Bronchial epithelial cell (primary cell): ENCODE measurements at regions not wholly inside any gene's neighbourhood (a gene's known extent, or its start where the extent isn't known, plus 50 kb on each side); places are given as distances from the start of the nearest gene placed in this dataset.

Experiments used
- DNase-seq: peaks from one replicate; pipeline ENCODE4 v3.0.0-alpha.2; 2010; ENCODE audit warnings: low read depth
- FAIRE-seq: peaks from 2 replicates; lab custom pipeline; 2011; peaks lifted over from hg19 to GRCh38; lab: Jason Lieb, UNC
- H3K27me3 ChIP-seq: 2 replicates; pipeline ENCODE4 v1.5.1; 2011; ENCODE audit warnings: low read length; ENCODE audit not compliant: control insufficient read depth, insufficient read depth
- H3K36me3 ChIP-seq: 2 replicates; pipeline ENCODE4 v1.5.1; 2011; ENCODE audit warnings: low read length; ENCODE audit not compliant: control insufficient read depth, insufficient read depth
- H3K4me3 ChIP-seq: 2 replicates; pipeline ENCODE4 v1.5.1; 2011; ENCODE audit warnings: mild to moderate bottlenecking, low read depth, low read length, control low read depth
- CTCF ChIP-seq: IDR thresholded peaks from 2 replicates; pipeline ENCODE4 v1.5.1; 2011; ENCODE audit warnings: mild to moderate bottlenecking, moderate library complexity, low read length, control low read depth, inconsistent platforms; ENCODE audit not compliant: insufficient read depth, severe bottlenecking

- Histone ChIP-seq H3K4me3 (no peak overlapping the region), H3K36me3 (peaks cover 2% of the 10 kb centered on the region), H3K27me3 (no peaks in the 10 kb centered on the region)
- no peak for FAIRE-seq
- no peak for DNase-seq
- TF ChIP-seq CTCF: no peak
These were observed 195.3 kb downstream of the UTRN start for GRCh38 chr6:144480473-144480872.

- Histone ChIP-seq H3K27me3 (no peaks in the 10 kb centered on the region), H3K4me3 (no peak overlapping the region), H3K36me3 (peaks cover 2% of the 10 kb centered on the region)
- TF ChIP-seq CTCF: no peak
- FAIRE-seq: no peak
- DNase-seq: no peak
These were observed 196.4 kb downstream of the UTRN start for GRCh38 chr6:144481527-144481926.

GRCh38 chr6:144482142-144482541, 197.0 kb downstream of the UTRN start:
- Histone ChIP-seq H3K4me3 (no peak overlapping the region), H3K27me3 (no peaks in the 10 kb centered on the region), H3K36me3 (peaks cover 2% of the 10 kb centered on the region)
- FAIRE-seq (no peak), DNase-seq (peak; percentile 65)
- peak; percentile 67 for TF ChIP-seq CTCF

GRCh38 chr6:144485531-144485930, 200.4 kb downstream of the UTRN start:
- DNase-seq: no peak
- no peak for TF ChIP-seq CTCF
- peak; percentile 43 for FAIRE-seq
- no peak overlapping the region for H3K4me3 ChIP-seq
- H3K27me3 ChIP-seq: no peaks in the 10 kb centered on the region
- H3K36me3 ChIP-seq: peaks cover 4% of the 10 kb centered on the region

GRCh38 chr6:144488590-144488989, 203.5 kb downstream of the UTRN start:
- Histone ChIP-seq H3K4me3 (no peak overlapping the region), H3K36me3 (peaks cover 4% of the 10 kb centered on the region), H3K27me3 (no peaks in the 10 kb centered on the region)
- DNase-seq: no peak
- no peak for FAIRE-seq
- no peak for TF ChIP-seq CTCF
